NB4 (cell line): ENCODE measurements at regions not wholly inside any gene's neighbourhood (a gene's known extent, or its start where the extent isn't known, plus 50 kb on each side); places are given as distances from the start of the nearest gene placed in this dataset.

ENCODE experiments used
- DNase-seq: peaks from one replicate; pipeline ENCODE4 v3.0.0; 2010; ENCODE audit warnings: low read depth
- H3K4me3 ChIP-seq: one replicate; pipeline ENCODE4 v1.5.1; 2011; ENCODE audit warnings: mild to moderate bottlenecking, low read depth, low read length, moderate library complexity
- MYC ChIP-seq: IDR thresholded peaks from 2 replicates; pipeline ENCODE4 v1.6.1; 2011; ENCODE audit warnings: low read depth, low read length
- POLR2A ChIP-seq: IDR thresholded peaks from 2 replicates; pipeline ENCODE4 v1.6.1; 2011; ENCODE audit warnings: mild to moderate bottlenecking; ENCODE audit not compliant: insufficient read length; ENCODE audit errors: extremely low read depth
- TF ChIP-seq, protein P1 (sequence below): IDR thresholded peaks from 2 replicates; pipeline ENCODE4 v1.6.1; 2011; ENCODE audit warnings: low read depth, low read length
- TF ChIP-seq, protein P2 (sequence below): IDR thresholded peaks from one replicate; pipeline ENCODE4 v1.5.1; 2012; ENCODE audit warnings: low read depth, low read length

DNA sequence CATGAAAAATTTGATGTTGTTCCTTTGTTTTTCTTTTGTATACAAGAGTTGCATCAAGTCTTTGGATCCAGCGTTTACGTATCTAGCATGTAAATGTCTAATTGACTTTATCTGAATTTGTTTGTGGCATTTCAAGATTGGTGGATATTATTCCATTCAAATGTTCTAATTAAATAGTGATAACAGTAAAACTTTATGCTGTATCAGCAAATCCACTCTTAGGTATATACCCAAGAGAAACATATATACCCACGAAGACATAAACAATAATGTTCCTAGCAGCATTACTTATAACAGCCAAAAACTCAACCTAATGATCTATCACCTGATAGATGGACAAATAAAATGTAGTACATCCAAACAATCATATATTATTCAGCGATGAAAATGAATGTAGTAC is 579.4 kb upstream of the LRATD1 start:
- DNase-seq, result no peak
- H3K4me3 ChIP-seq, result no peak overlapping the region
- no peak for TF ChIP-seq MYC
- no peak for TF ChIP-seq POLR2A
- TF ChIP-seq, protein P1, sequence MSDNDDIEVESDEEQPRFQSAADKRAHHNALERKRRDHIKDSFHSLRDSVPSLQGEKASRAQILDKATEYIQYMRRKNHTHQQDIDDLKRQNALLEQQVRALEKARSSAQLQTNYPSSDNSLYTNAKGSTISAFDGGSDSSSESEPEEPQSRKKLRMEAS, result no peak
- TF ChIP-seq, protein P2, sequence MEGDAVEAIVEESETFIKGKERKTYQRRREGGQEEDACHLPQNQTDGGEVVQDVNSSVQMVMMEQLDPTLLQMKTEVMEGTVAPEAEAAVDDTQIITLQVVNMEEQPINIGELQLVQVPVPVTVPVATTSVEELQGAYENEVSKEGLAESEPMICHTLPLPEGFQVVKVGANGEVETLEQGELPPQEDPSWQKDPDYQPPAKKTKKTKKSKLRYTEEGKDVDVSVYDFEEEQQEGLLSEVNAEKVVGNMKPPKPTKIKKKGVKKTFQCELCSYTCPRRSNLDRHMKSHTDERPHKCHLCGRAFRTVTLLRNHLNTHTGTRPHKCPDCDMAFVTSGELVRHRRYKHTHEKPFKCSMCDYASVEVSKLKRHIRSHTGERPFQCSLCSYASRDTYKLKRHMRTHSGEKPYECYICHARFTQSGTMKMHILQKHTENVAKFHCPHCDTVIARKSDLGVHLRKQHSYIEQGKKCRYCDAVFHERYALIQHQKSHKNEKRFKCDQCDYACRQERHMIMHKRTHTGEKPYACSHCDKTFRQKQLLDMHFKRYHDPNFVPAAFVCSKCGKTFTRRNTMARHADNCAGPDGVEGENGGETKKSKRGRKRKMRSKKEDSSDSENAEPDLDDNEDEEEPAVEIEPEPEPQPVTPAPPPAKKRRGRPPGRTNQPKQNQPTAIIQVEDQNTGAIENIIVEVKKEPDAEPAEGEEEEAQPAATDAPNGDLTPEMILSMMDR, result no peak

DNA sequence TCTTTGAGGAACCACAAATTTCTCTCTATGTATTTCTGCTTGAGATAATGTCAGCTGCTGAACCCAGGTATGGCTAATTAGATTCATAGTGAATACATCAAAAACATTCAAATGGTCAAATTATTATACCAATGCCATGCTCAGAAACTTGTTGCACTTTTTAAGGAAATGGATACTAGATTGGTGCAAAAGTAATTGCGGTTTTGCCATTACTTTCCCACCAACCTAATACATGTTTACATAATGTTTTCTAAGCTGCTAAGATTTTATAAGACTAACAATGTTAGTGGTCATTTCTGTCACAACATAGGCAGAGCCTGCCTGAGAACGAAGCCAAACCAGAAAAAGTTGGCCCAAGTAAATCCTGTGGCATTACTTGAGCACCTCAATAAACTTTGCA is 568.2 kb upstream of the LRATD1 start:
- H3K4me3 ChIP-seq, result no peak overlapping the region
- no peak for DNase-seq
- TF ChIP-seq, protein P1, result no peak
- TF ChIP-seq, protein P2, result no peak
- TF ChIP-seq POLR2A (no peak), MYC (no peak)

DNA sequence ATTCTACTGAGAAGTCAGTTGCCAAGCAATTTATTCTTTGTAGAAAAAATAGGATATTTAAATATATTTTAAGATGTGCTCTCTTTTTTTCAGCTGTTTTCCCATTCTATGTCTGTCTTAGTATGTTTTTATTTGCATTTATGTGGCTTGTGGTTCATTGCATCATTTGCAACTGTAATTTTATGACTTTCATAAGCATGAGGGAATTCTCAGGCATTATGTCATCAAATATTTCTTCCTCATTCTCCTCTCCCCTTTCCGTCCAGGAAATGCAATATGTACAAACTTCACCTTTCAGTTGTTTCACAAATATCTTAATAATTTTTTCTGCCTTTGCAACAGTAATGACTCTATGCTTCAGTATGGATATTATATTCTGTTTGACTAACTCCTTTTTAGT is 560.2 kb upstream of the LRATD1 start:
- peak; percentile 20 for DNase-seq
- no peak overlapping the region for H3K4me3 ChIP-seq
- TF ChIP-seq POLR2A, result no peak
- no peak for TF ChIP-seq MYC
- TF ChIP-seq, protein P2, result no peak

DNA sequence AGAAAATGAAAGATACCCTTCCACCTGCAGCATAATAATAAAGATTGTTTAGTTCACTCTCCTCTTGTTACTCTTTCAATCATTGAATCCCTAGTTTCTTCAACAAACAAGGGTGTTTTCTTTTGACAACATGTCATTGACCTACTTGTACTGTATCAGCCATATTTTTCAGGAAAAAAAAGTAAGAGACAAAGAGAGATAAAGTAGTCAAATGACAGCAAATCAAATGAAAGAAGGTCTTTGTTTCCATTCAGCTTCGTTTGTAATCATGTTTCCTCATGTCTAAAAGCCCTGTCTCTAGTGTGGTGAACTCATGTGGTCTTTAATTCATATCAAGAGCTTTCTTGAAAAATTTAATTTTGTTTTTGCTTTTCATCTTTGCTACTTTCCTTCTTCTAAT is 557.8 kb upstream of the LRATD1 start:
- TF ChIP-seq, protein P1, result no peak
- TF ChIP-seq POLR2A, result no peak
- TF ChIP-seq MYC, result no peak
- TF ChIP-seq, protein P2, result no peak
- no peak overlapping the region for H3K4me3 ChIP-seq
- no peak for DNase-seq

DNA sequence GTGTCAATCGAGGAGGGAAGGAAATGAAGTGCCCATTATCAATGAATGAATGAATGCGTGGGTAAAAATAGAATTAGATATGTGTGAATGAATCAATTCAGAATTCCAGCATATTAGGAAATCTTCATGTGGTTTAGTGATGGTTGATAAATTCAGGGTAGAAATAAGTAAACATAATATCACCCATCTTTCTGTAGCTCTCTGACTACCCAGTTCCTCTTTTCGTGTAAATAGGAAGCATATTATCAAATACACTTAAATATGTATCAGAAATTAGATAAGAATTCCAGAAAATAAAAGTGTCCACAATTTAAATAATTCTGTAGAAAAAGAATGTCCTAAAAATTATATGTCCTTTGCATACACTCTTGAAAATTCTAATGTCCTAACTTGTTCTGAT is 552.9 kb upstream of the LRATD1 start:
- DNase-seq, result no peak
- TF ChIP-seq MYC (no peak), POLR2A (no peak)
- TF ChIP-seq, protein P1, result no peak
- TF ChIP-seq, protein P2, result no peak
- no peak overlapping the region for H3K4me3 ChIP-seq

DNA sequence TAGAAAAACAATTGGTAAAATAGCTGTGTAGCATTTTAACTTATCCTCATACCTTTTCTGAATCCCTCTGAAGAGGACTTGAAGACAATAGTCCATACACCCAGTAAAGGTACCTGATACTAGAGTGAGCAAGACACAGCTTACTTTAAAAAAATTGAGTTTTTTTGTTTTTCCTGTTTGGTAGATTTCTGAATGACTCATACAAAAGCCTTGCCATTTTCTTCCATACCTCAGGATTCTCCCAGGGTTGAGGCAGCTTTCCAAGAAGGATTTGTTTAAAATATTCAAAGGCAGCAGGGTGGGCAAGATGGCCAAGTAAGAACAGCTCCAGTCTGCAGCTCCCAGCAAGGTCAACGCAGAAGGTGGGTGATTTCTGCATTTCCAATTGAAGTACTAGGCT is 551.0 kb upstream of the LRATD1 start:
- TF ChIP-seq, protein P2, result no peak
- no peak for TF ChIP-seq POLR2A
- no peak for TF ChIP-seq MYC
- TF ChIP-seq, protein P1, result no peak
- no peak for DNase-seq
- no peak overlapping the region for H3K4me3 ChIP-seq
